CD14-positive monocyte (primary cell): ENCODE measurements at regions not wholly inside any gene's neighbourhood (a gene's known extent, or its start where the extent isn't known, plus 50 kb on each side); places are given as distances from the start of the nearest gene placed in this dataset.
A peak's percentile ranks its signal among the peaks of the same experiment; 100 is the strongest.

Experiments used
- DNase-seq, 3 donors: peaks; one replicate each; pipeline ENCODE4 v3.0.0-alpha.2; 2011 to 2022
- H2AFZ ChIP-seq: 2 replicates; pipeline ENCODE4 v1.6.0; 2012; ENCODE audit warnings: mild to moderate bottlenecking, low read depth, low read length, inconsistent platforms; ENCODE audit not compliant: insufficient read depth, poor library complexity, severe bottlenecking
- H3K27ac ChIP-seq, 2 donors: 1 replicate in 1 of 2; 2 replicates in 1 of 2; pipeline ENCODE4 v1.5.1; 2012 to 2013; ENCODE audit warnings: low read length in 2 of 2, control low read depth in 1 of 2, inconsistent platforms in 1 of 2, low read depth in 1 of 2, mild to moderate bottlenecking in 1 of 2
- H3K27me3 ChIP-seq, 2 donors: one replicate each; pipeline versions ENCODE4 v1.6.0 to v1.6.1; 2011 to 2013; ENCODE audit warnings: low read length in 2 of 2; ENCODE audit not compliant: control insufficient read depth in 2 of 2, insufficient read depth in 2 of 2
- H3K36me3 ChIP-seq, 2 donors: replicated peaks in 1 of 2; 1 replicate in 1 of 2; 2 replicates in 1 of 2; pipeline versions ENCODE4 v1.5.1 to v1.6.1; 2012 to 2013; ENCODE audit warnings: low read length in 2 of 2, control low read depth in 1 of 2, inconsistent platforms in 1 of 2, mild to moderate bottlenecking in 1 of 2; ENCODE audit not compliant: insufficient read depth in 2 of 2, control insufficient read depth in 1 of 2
- H3K4me1 ChIP-seq, 2 donors: 1 replicate in 1 of 2; 2 replicates in 1 of 2; pipeline versions ENCODE4 v1.5.1 to v1.6.1; 2012 to 2013; ENCODE audit warnings: low read length in 2 of 2, control low read depth in 1 of 2, inconsistent platforms in 1 of 2, mild to moderate bottlenecking in 1 of 2, moderate library complexity in 1 of 2; ENCODE audit not compliant: insufficient read depth in 2 of 2, control insufficient read depth in 1 of 2
- H3K4me2 ChIP-seq: replicated peaks from 2 replicates; pipeline ENCODE3; 2012; ENCODE audit warnings: low read length, moderate library complexity, mild to moderate bottlenecking; ENCODE audit not compliant: poor library complexity, severe bottlenecking; ENCODE audit errors: extremely low read depth
- H3K4me3 ChIP-seq, 3 experiments: fragments of 200-600 bp in 1 of 3; sonication (generic) in 1 of 3; replicated peaks in 1 of 3; 1 replicate in 2 of 3; 2 replicates in 1 of 3; pipeline ENCODE4 v1.5.1; 2011 to 2013; ENCODE audit warnings: low read length in 3 of 3, mild to moderate bottlenecking in 3 of 3, control low read depth in 2 of 3, low read depth in 2 of 3, inconsistent platforms in 1 of 3, moderate library complexity in 1 of 3
- H3K79me2 ChIP-seq: 2 replicates; pipeline ENCODE4 v1.6.0; 2012; ENCODE audit warnings: mild to moderate bottlenecking, control low read depth, inconsistent platforms, low read length, moderate library complexity; ENCODE audit not compliant: insufficient read depth
- H3K9ac ChIP-seq: 2 replicates; pipeline ENCODE4 v1.6.0; 2017; ENCODE audit warnings: low read length, mild to moderate bottlenecking; ENCODE audit not compliant: insufficient read depth, poor library complexity, severe bottlenecking
- H3K9me3 ChIP-seq, 2 donors: replicated peaks in 1 of 2; 1 replicate in 1 of 2; 2 replicates in 1 of 2; pipeline versions ENCODE4 v1.5.1 to v1.6.1; 2012 to 2013; ENCODE audit warnings: low read length in 2 of 2, control low read depth in 1 of 2; ENCODE audit not compliant: control insufficient read depth in 1 of 2, insufficient read depth in 1 of 2
- H4K20me1 ChIP-seq: 2 replicates; pipeline ENCODE4 v1.6.0; 2012; ENCODE audit warnings: mild to moderate bottlenecking, low read length, control low read depth, moderate library complexity; ENCODE audit not compliant: insufficient read depth
- H3K27ac Mint-ChIP-seq, 7 donors: one replicate each; pipeline ENCODE4 v1.8.0; 2020; ENCODE audit warnings: mild to moderate bottlenecking in 7 of 7, mixed read lengths in 7 of 7, moderate library complexity in 6 of 7, inconsistent platforms in 2 of 7
- H3K27me3 Mint-ChIP-seq, 3 donors: one replicate each; pipeline ENCODE4 v1.8.0; 2021 to 2022; ENCODE audit warnings: low read depth in 3 of 3, mild to moderate bottlenecking in 3 of 3, mixed read lengths in 3 of 3, moderate library complexity in 3 of 3, inconsistent platforms in 1 of 3
- H3K36me3 Mint-ChIP-seq, 2 donors: one replicate each; pipeline ENCODE4 v1.8.0; 2020; ENCODE audit warnings: mixed read lengths in 2 of 2, inconsistent platforms in 1 of 2, mild to moderate bottlenecking in 1 of 2
- H3K4me1 Mint-ChIP-seq: one replicate; pipeline ENCODE4 v1.8.0; 2020; ENCODE audit warnings: mild to moderate bottlenecking, mixed read lengths
- H3K4me3 Mint-ChIP-seq, 2 donors: one replicate each; pipeline ENCODE4 v1.8.0; 2020; ENCODE audit warnings: mild to moderate bottlenecking in 2 of 2, mixed read lengths in 2 of 2, moderate library complexity in 1 of 2
- H3K9me3 Mint-ChIP-seq, 7 donors: one replicate each; pipeline ENCODE4 v1.8.0; 2020 to 2022; ENCODE audit warnings: mixed read lengths in 7 of 7, mild to moderate bottlenecking in 6 of 7, moderate library complexity in 6 of 7, inconsistent platforms in 2 of 7
- WGBS: methylation state at CpG from one replicate; pipeline ENCODE4 v1.1.5; 2013; ENCODE audit warnings: missing lambda C conversion rate; ENCODE audit not compliant: insufficient coverage; 5-methylcytosine and 5-hydroxymethylcytosine counted together
- intact Hi-C, 2 donors: fragments of 100-400 bp; cut with micrococcal nuclease; formaldehyde crosslinking; loops; one replicate each; pipeline versions ENCODE4 v1.15.0 to v1.15.1; 2023
- TF ChIP-seq, protein P1 (sequence below): fragments of 200-600 bp; IDR thresholded peaks from one replicate; pipeline ENCODE4 v1.8.0; 2022; ENCODE audit warnings: antibody characterized with exemption, mild to moderate bottlenecking

DNA sequence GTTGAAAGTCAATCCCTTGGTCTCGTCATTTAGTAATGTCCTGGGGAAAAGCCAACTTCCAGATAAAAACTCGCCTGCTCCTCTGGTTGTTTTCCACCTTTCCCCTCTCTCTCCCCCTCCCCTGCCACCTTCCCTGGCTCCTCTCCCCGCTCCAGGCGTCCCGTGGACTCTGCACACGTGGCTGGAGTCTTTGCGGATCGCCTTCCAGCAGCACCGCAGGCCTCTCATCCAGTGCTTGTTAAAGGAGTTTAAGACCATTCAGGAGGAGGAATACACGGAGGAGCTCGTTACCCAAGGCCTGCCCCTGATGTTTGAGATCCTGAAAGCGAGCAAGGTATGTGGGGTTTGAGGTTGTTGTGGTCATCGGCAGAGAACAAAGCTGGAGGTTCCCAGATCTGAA, 65.8 kb upstream of the PWP1 start:
- WGBS: 100% methylated on average over 5 of the region's 13 CpGs
- H3K36me3 ChIP-seq: no peaks in the 10 kb centered on the region
- H3K79me2 ChIP-seq: no peaks in the 10 kb centered on the region
- H3K9me3 Mint-ChIP-seq: peaks cover 0 to 4% (median under 1%) of the 10 kb centered on the region in 7 donors
- H3K27ac ChIP-seq: no peak overlapping the region
- no peak overlapping the region for H2AFZ ChIP-seq
- no peaks in the 10 kb centered on the region for H3K27me3 ChIP-seq
- H3K36me3 Mint-ChIP-seq: peaks cover 11 to 14% of the 10 kb centered on the region in 2 donors
- H4K20me1 ChIP-seq: no peaks in the 10 kb centered on the region
- intact Hi-C loops: no loop called here
- peaks cover 0 to 3% (median 0%) of the 10 kb centered on the region in 3 donors for H3K27me3 Mint-ChIP-seq
- no peaks in the 10 kb centered on the region for H3K9me3 ChIP-seq
- no peaks in the 10 kb centered on the region for H3K4me1 ChIP-seq
- no peak for DNase-seq
- no peaks in the 10 kb centered on the region for H3K4me1 Mint-ChIP-seq
- no peak overlapping the region for H3K27ac Mint-ChIP-seq
- H3K4me3 ChIP-seq: no peak overlapping the region
- H3K9ac ChIP-seq: no peak overlapping the region
- TF ChIP-seq, protein P1, sequence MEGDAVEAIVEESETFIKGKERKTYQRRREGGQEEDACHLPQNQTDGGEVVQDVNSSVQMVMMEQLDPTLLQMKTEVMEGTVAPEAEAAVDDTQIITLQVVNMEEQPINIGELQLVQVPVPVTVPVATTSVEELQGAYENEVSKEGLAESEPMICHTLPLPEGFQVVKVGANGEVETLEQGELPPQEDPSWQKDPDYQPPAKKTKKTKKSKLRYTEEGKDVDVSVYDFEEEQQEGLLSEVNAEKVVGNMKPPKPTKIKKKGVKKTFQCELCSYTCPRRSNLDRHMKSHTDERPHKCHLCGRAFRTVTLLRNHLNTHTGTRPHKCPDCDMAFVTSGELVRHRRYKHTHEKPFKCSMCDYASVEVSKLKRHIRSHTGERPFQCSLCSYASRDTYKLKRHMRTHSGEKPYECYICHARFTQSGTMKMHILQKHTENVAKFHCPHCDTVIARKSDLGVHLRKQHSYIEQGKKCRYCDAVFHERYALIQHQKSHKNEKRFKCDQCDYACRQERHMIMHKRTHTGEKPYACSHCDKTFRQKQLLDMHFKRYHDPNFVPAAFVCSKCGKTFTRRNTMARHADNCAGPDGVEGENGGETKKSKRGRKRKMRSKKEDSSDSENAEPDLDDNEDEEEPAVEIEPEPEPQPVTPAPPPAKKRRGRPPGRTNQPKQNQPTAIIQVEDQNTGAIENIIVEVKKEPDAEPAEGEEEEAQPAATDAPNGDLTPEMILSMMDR: no peak
- no peak overlapping the region for H3K4me3 Mint-ChIP-seq
- no peak overlapping the region for H3K4me2 ChIP-seq

DNA sequence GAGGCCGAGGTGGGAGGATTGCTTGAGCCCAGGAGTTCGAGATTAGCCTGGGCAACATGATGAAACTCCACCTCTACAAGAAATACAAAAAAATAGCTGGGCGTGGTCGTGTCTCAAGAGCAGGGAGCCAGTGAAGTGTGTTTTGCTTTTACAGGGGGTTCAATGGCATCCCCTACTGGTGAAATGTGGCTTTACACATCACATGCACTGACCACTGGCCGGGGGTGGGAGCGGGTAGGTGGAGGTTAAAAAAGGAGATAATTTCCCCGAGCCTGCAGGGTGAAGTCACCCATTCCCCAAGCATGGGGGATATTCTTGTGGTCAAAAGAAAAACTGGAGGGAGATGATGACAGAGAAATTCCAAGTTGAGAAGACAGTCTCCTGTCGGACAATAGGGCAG, 63.6 kb upstream of the PWP1 start:
- TF ChIP-seq, protein P1: peak; percentile 61
- H3K27ac ChIP-seq: no peak overlapping the region
- peaks cover 11 to 14% of the 10 kb centered on the region in 2 donors for H3K36me3 Mint-ChIP-seq
- H3K27me3 Mint-ChIP-seq: peaks cover 0 to 3% (median 0%) of the 10 kb centered on the region in 3 donors
- 100% methylated on average over 2 of the region's 8 CpGs for WGBS
- no peak overlapping the region for H2AFZ ChIP-seq
- H3K27me3 ChIP-seq: no peaks in the 10 kb centered on the region
- peaks cover 0 to 5% (median 4%) of the 10 kb centered on the region in 7 donors for H3K9me3 Mint-ChIP-seq
- H3K9ac ChIP-seq: no peak overlapping the region
- no peaks in the 10 kb centered on the region for H3K4me1 ChIP-seq
- H3K36me3 ChIP-seq: no peaks in the 10 kb centered on the region
- H3K79me2 ChIP-seq: no peaks in the 10 kb centered on the region
- H3K9me3 ChIP-seq: no peaks in the 10 kb centered on the region
- intact Hi-C loops: no loop called here
- no peak overlapping the region for H3K27ac Mint-ChIP-seq
- DNase-seq: no peak
- H3K4me3 Mint-ChIP-seq: no peak overlapping the region
- no peaks in the 10 kb centered on the region for H3K4me1 Mint-ChIP-seq
- no peaks in the 10 kb centered on the region for H4K20me1 ChIP-seq
- no peak overlapping the region for H3K4me2 ChIP-seq
- H3K4me3 ChIP-seq: no peak overlapping the region
